ENCODE measurements at regions not wholly inside any gene's neighbourhood (a gene's known extent, or its start where the extent isn't known, plus 50 kb on each side); places are given as distances from the start of the nearest gene placed in this dataset.

- ChIA-PET CTCF (no interaction called here), POLR2A (ENCODE audit: unreplicated experiment) (no interaction called here)
- H3K4me2 ChIP-seq (ENCODE audit: low read length): no peak overlapping the region
- H4K20me1 ChIP-seq (ENCODE audit: low read length): no peaks in the 10 kb centered on the region
- ATAC-seq: peak; percentile 58
- no peaks in the 10 kb centered on the region for H3K36me3 ChIP-seq (ENCODE audit: low read depth, low read length)
- H3K9me3 ChIP-seq (ENCODE audit: low read length): no peaks in the 10 kb centered on the region
- no TSS peak for BruUV-seq (replicated peaks)
- H3K4me1 ChIP-seq (ENCODE audit: insufficient read depth, low read length): peaks cover 16% of the 10 kb centered on the region
- no peaks in the 10 kb centered on the region for H3F3A ChIP-seq (ENCODE audit: low read length, unreplicated experiment)
- no peak overlapping the region for H3K27ac ChIP-seq (ENCODE audit: low read length)
- no peak overlapping the region for H3K4me3 ChIP-seq (ENCODE audit: low read length)
- no peak for TF ChIP-seq EZH2 (IDR thresholded peaks at IDR 0.05; ENCODE audit: low read length, unreplicated experiment)
- TF ChIP-seq CTCF (conservative IDR thresholded peaks at IDR 0.05; ENCODE audit: low read depth, low read length): no peak
- TF ChIP-seq EZH2phosphoT487 (IDR thresholded peaks at IDR 0.05; ENCODE audit: borderline replicate concordance, low read length): no peak
- no peak overlapping the region for H3K9ac ChIP-seq (ENCODE audit: low read length)
- no peaks in the 10 kb centered on the region for H3K9me2 ChIP-seq (replicated peaks; ENCODE audit: low read length)
- intact Hi-C loops (cut with micrococcal nuclease): no loop called here
- no peaks in the 10 kb centered on the region for H3K27me3 ChIP-seq (ENCODE audit: low read length)
- no peak overlapping the region for H2AFZ ChIP-seq (ENCODE audit: low read length)
- peak; percentile 64 for DNase-seq
- H3K79me2 ChIP-seq (ENCODE audit: low read length): no peaks in the 10 kb centered on the region
These were observed 172.6 kb upstream of the KCNG1 start for GRCh38 chr20:51195419-51195901.

- no peaks in the 10 kb centered on the region for H3K79me2 ChIP-seq (ENCODE audit: low read length)
- no peak overlapping the region for H3K9ac ChIP-seq (ENCODE audit: low read length)
- H3K4me1 ChIP-seq (ENCODE audit: insufficient read depth, low read length): peaks cover 16% of the 10 kb centered on the region
- H3K4me2 ChIP-seq (ENCODE audit: low read length): peak overlapping the region; percentile 49
- no peaks in the 10 kb centered on the region for H3K36me3 ChIP-seq (ENCODE audit: low read depth, low read length)
- intact Hi-C loops (cut with micrococcal nuclease): no loop called here
- DNase-seq: peak; percentile 85
- ChIA-PET CTCF (no interaction called here), POLR2A (ENCODE audit: unreplicated experiment) (no interaction called here)
- ATAC-seq: peak; percentile 58
- no peaks in the 10 kb centered on the region for H3K9me2 ChIP-seq (replicated peaks; ENCODE audit: low read length)
- no peaks in the 10 kb centered on the region for H3K9me3 ChIP-seq (ENCODE audit: low read length)
- BruUV-seq (replicated peaks): no TSS peak
- H2AFZ ChIP-seq (ENCODE audit: low read length): peak overlapping the region; percentile 72
- H3K4me3 ChIP-seq (ENCODE audit: low read length): no peak overlapping the region
- no peaks in the 10 kb centered on the region for H3K27me3 ChIP-seq (ENCODE audit: low read length)
- no peaks in the 10 kb centered on the region for H4K20me1 ChIP-seq (ENCODE audit: low read length)
- peak overlapping the region; percentile 16 for H3K27ac ChIP-seq (ENCODE audit: low read length)
- H3F3A ChIP-seq (ENCODE audit: low read length, unreplicated experiment): no peaks in the 10 kb centered on the region
- TF ChIP-seq CTCF (conservative IDR thresholded peaks at IDR 0.05; ENCODE audit: low read depth, low read length) (no peak), EZH2phosphoT487 (IDR thresholded peaks at IDR 0.05; ENCODE audit: borderline replicate concordance, low read length) (no peak), EZH2 (IDR thresholded peaks at IDR 0.05; ENCODE audit: low read length, unreplicated experiment) (no peak)
These were observed 170.3 kb upstream of the KCNG1 start for GRCh38 chr20:51193066-51193772.

- Histone ChIP-seq H4K20me1 (ENCODE audit: low read length) (no peaks in the 10 kb centered on the region), H3K9me3 (ENCODE audit: low read length) (no peaks in the 10 kb centered on the region), H3K4me1 (ENCODE audit: insufficient read depth, low read length) (peaks cover 16% of the 10 kb centered on the region), H3K9me2 (replicated peaks; ENCODE audit: low read length) (no peaks in the 10 kb centered on the region), H3K4me3 (ENCODE audit: low read length) (no peak overlapping the region), H2AFZ (ENCODE audit: low read length) (no peak overlapping the region), H3K27ac (ENCODE audit: low read length) (no peak overlapping the region), H3F3A (ENCODE audit: low read length, unreplicated experiment) (no peaks in the 10 kb centered on the region), H3K4me2 (ENCODE audit: low read length) (no peak overlapping the region), H3K36me3 (ENCODE audit: low read depth, low read length) (no peaks in the 10 kb centered on the region), H3K9ac (ENCODE audit: low read length) (no peak overlapping the region), H3K79me2 (ENCODE audit: low read length) (no peaks in the 10 kb centered on the region), H3K27me3 (ENCODE audit: low read length) (no peaks in the 10 kb centered on the region)
- ATAC-seq (no peak), DNase-seq (no peak)
- CTCF ChIA-PET: no interaction called here
- BruUV-seq (replicated peaks): no TSS peak
- TF ChIP-seq EZH2 (IDR thresholded peaks at IDR 0.05; ENCODE audit: low read length, unreplicated experiment) (no peak), EZH2phosphoT487 (IDR thresholded peaks at IDR 0.05; ENCODE audit: borderline replicate concordance, low read length) (no peak), CTCF (conservative IDR thresholded peaks at IDR 0.05; ENCODE audit: low read depth, low read length) (no peak)
- POLR2A ChIA-PET (ENCODE audit: unreplicated experiment): no interaction called here
- intact Hi-C loops (cut with micrococcal nuclease): no loop called here
These were observed 167.9 kb upstream of the KCNG1 start for GRCh38 chr20:51190783-51191180.

Data from PC-3 (cell line).